HUES6 (cell line): ENCODE measurements at regions not wholly inside any gene's neighbourhood (a gene's known extent, or its start where the extent isn't known, plus 50 kb on each side); places are given as distances from the start of the nearest gene placed in this dataset.

Source experiments
- H3K27ac ChIP-seq: 2 replicates; pipeline ENCODE4 v1.7.0; 2013; ENCODE audit warnings: low read depth, mild to moderate bottlenecking, low read length, inconsistent platforms
- H3K27me3 ChIP-seq: 2 replicates; pipeline ENCODE4 v1.6.1; 2013; ENCODE audit warnings: low read length; ENCODE audit not compliant: control insufficient read depth, insufficient read depth
- H3K36me3 ChIP-seq: 2 replicates; pipeline ENCODE4 v1.6.1; 2013; ENCODE audit warnings: low read length; ENCODE audit not compliant: control insufficient read depth, insufficient read depth
- H3K4me1 ChIP-seq: 2 replicates; pipeline ENCODE4 v1.6.1; 2013; ENCODE audit warnings: low read length; ENCODE audit not compliant: control insufficient read depth, insufficient read depth
- H3K4me3 ChIP-seq: 2 replicates; pipeline ENCODE4 v1.5.1; 2013; ENCODE audit warnings: low read depth, low read length
- H3K9ac ChIP-seq: one replicate; pipeline ENCODE4 v1.6.1; 2013; ENCODE audit warnings: mild to moderate bottlenecking, low read length
- H3K9me3 ChIP-seq: 2 replicates; pipeline ENCODE4 v1.6.1; 2013; ENCODE audit warnings: low read depth, low read length; ENCODE audit not compliant: control insufficient read depth, insufficient read depth

GRCh38 chr6:134374491-134375219, 56.7 kb upstream of the SGK1 start:
- no peaks in the 10 kb centered on the region for H3K27me3 ChIP-seq
- no peak overlapping the region for H3K27ac ChIP-seq
- H3K9me3 ChIP-seq: no peaks in the 10 kb centered on the region
- H3K4me3 ChIP-seq: no peak overlapping the region
- H3K9ac ChIP-seq: no peak overlapping the region
- no peaks in the 10 kb centered on the region for H3K36me3 ChIP-seq
- H3K4me1 ChIP-seq: peaks cover 10% of the 10 kb centered on the region; the same call in 1 of the 2 replicates

GRCh38 chr6:134373993-134374392, 56.1 kb upstream of the SGK1 start:
- peaks cover 4% of the 10 kb centered on the region; the same call in 1 of the 2 replicates for H3K4me1 ChIP-seq
- no peak overlapping the region for H3K9ac ChIP-seq
- no peaks in the 10 kb centered on the region for H3K27me3 ChIP-seq
- H3K4me3 ChIP-seq: no peak overlapping the region
- H3K9me3 ChIP-seq: no peaks in the 10 kb centered on the region
- no peaks in the 10 kb centered on the region for H3K36me3 ChIP-seq
- H3K27ac ChIP-seq: no peak overlapping the region

DNA sequence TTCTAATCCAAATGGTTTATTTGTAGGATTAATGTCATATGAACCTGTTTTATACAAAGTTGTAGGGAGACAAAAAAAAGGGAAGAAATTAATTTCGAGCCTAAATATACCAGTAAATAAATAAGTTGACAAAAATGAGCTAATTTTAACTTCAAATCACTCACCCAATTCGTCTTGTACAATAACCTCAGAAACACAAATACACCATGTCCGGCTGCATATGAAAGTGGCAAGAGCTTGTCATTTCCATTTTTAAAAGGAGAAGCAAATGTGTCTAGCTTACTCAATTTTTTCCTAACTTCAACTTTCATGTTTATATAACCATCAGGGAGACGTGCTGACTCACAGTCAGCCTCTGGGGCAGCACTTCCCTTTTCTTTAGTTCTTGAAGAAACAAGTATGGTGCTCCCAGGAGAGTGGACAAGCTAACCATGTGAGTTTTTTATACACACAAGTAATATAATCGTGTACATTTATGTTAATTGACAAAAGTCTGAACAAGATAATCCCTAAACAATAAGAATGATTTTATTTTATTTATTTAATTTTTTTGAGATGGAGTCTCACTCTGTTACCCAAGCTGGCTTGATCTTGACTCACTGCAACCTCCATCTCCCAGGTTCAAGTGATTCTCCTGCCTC, 55.5 kb upstream of the SGK1 start:
- Histone ChIP-seq H3K9ac (no peak overlapping the region), H3K36me3 (no peaks in the 10 kb centered on the region), H3K27me3 (no peaks in the 10 kb centered on the region), H3K4me3 (no peak overlapping the region), H3K4me1 (no peaks in the 10 kb centered on the region), H3K27ac (no peak overlapping the region), H3K9me3 (no peaks in the 10 kb centered on the region)

DNA sequence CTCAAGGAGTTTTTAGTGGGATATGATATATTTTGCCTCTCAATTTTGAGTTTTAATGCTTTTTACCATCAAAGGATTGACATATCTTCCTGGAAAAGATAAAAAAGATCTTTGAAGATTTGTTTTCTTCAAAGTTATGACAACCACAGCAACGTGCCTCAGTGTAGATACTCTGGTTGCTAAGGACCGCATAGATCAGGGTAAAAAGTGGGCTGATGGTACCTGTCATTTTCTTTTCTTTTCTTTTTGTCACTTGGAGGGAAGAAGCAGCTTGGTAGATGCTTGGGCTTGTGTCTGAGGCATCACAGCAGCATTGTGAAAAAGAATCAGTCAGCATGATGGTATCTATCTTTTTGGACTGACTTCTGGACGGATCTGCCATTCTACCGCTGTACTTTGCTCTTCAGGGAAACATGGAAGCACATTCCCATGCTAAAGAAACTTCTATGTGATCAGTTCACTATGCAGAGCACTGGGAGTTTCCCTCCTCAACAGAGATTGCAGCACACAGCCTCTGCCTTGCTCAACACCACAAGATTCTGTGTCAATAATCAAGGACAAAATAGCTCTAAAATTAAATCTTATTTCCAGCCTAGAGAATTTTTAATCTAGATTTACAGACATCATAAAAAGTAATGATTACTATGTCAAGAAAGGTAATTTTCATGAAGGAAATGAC, 54.8 kb upstream of the SGK1 start:
- Histone ChIP-seq H3K36me3 (no peaks in the 10 kb centered on the region), H3K27me3 (no peaks in the 10 kb centered on the region), H3K27ac (no peak overlapping the region), H3K4me3 (no peak overlapping the region), H3K9me3 (no peaks in the 10 kb centered on the region), H3K9ac (no peak overlapping the region), H3K4me1 (no peaks in the 10 kb centered on the region)

GRCh38 chr6:134368670-134369069, 50.8 kb upstream of the SGK1 start:
- Histone ChIP-seq H3K27me3 (no peaks in the 10 kb centered on the region), H3K9ac (no peak overlapping the region), H3K9me3 (no peaks in the 10 kb centered on the region), H3K36me3 (no peaks in the 10 kb centered on the region), H3K4me3 (no peak overlapping the region), H3K27ac (no peak overlapping the region), H3K4me1 (no peaks in the 10 kb centered on the region)
